ENCODE measurements at regions not wholly inside any gene's neighbourhood (a gene's known extent, or its start where the extent isn't known, plus 50 kb on each side); places are given as distances from the start of the nearest gene placed in this dataset.

DNA sequence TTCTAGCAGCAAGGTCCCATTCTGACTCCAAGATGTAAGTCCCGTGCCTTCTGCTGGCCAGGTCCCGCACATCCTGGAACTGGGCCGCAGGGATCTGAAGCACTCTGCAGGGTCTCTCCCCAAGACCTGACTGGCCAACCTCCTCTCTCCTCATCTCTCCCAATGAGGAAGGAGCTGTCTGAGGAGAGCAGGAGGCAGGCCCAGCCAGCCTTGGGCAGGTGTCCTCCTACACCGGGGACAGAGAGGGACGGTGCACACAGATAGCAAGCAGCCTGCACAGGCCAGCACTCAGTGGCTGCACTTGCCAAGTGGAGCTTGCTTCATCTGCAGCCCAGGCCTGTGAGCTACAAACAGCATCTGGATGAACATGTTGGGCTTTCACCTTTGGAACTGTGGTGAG, 76.8 kb upstream of the CD93 start:
- no peak for TF ChIP-seq EGR1 (IDR thresholded peaks at IDR 0.05; ENCODE audit: low read depth in 2 of 2)
- no peak for TF ChIP-seq CTCF (IDR thresholded peaks at IDR 0.05; ENCODE audit: low read depth, low read length, missing input control)
- no peak for TF ChIP-seq RAD21 (IDR thresholded peaks at IDR 0.05)
- TF ChIP-seq MAX (IDR thresholded peaks at IDR 0.05) = no peak
- TF ChIP-seq SP1 (IDR thresholded peaks at IDR 0.05) = no peak
- no peak for TF ChIP-seq JUND (IDR thresholded peaks at IDR 0.05)
- TF ChIP-seq, protein P1, sequence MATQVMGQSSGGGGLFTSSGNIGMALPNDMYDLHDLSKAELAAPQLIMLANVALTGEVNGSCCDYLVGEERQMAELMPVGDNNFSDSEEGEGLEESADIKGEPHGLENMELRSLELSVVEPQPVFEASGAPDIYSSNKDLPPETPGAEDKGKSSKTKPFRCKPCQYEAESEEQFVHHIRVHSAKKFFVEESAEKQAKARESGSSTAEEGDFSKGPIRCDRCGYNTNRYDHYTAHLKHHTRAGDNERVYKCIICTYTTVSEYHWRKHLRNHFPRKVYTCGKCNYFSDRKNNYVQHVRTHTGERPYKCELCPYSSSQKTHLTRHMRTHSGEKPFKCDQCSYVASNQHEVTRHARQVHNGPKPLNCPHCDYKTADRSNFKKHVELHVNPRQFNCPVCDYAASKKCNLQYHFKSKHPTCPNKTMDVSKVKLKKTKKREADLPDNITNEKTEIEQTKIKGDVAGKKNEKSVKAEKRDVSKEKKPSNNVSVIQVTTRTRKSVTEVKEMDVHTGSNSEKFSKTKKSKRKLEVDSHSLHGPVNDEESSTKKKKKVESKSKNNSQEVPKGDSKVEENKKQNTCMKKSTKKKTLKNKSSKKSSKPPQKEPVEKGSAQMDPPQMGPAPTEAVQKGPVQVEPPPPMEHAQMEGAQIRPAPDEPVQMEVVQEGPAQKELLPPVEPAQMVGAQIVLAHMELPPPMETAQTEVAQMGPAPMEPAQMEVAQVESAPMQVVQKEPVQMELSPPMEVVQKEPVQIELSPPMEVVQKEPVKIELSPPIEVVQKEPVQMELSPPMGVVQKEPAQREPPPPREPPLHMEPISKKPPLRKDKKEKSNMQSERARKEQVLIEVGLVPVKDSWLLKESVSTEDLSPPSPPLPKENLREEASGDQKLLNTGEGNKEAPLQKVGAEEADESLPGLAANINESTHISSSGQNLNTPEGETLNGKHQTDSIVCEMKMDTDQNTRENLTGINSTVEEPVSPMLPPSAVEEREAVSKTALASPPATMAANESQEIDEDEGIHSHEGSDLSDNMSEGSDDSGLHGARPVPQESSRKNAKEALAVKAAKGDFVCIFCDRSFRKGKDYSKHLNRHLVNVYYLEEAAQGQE (IDR thresholded peaks at IDR 0.05) = no peak
- TF ChIP-seq ATF3 (IDR thresholded peaks at IDR 0.05) = no peak
- no peak for TF ChIP-seq RXRA (IDR thresholded peaks at IDR 0.05)
- TF ChIP-seq ZBTB33 (IDR thresholded peaks at IDR 0.05) = no peak
